Fibroblast of lung (primary cell): ENCODE measurements at regions not wholly inside any gene's neighbourhood (a gene's known extent, or its start where the extent isn't known, plus 50 kb on each side); places are given as distances from the start of the nearest gene placed in this dataset.

Experiments
- DNase-seq, 2 donors: peaks; one replicate each; pipeline versions ENCODE4 v3.0.0 to v3.0.0-alpha.2; 2010; ENCODE audit warnings: low read depth in 2 of 2
- H2AFZ ChIP-seq: 2 replicates; pipeline ENCODE4 v1.5.1; 2012; ENCODE audit warnings: low read length, control low read depth, inconsistent platforms
- H3K27ac ChIP-seq: 2 replicates; pipeline ENCODE4 v1.5.1; 2011; ENCODE audit warnings: low read length, control low read depth; ENCODE audit not compliant: insufficient read depth
- H3K27me3 ChIP-seq: 2 replicates; pipeline ENCODE4 v1.5.1; 2011; ENCODE audit warnings: mild to moderate bottlenecking, low read length; ENCODE audit not compliant: control insufficient read depth, insufficient read depth
- H3K36me3 ChIP-seq: 2 replicates; pipeline ENCODE4 v1.5.1; 2011; ENCODE audit warnings: low read length; ENCODE audit not compliant: control insufficient read depth, insufficient read depth
- H3K4me1 ChIP-seq: 2 replicates; pipeline ENCODE4 v1.5.1; 2011; ENCODE audit warnings: low read length; ENCODE audit not compliant: control insufficient read depth, insufficient read depth; ENCODE audit errors: extremely low read depth
- H3K4me2 ChIP-seq: 2 replicates; pipeline ENCODE4 v1.5.1; 2011; ENCODE audit warnings: low read length, control low read depth; ENCODE audit not compliant: insufficient read depth; ENCODE audit errors: extremely low read depth
- H3K4me3 ChIP-seq, 4 experiments: fragments of 200-600 bp in 1 of 4; sonication (generic) in 1 of 4; replicated peaks in 1 of 4; 2 replicates each; pipeline ENCODE4 v1.5.1; 2011 to 2016; ENCODE audit warnings: low read length in 4 of 4, low read depth in 3 of 4, mild to moderate bottlenecking in 3 of 4, control low read depth in 2 of 4, inconsistent platforms in 1 of 4, mixed read lengths in 1 of 4; ENCODE audit not compliant: insufficient read depth in 1 of 4; ENCODE audit errors: control extremely low read depth in 1 of 4
- H3K79me2 ChIP-seq: 2 replicates; pipeline ENCODE4 v1.5.1; 2012; ENCODE audit warnings: mild to moderate bottlenecking, low read length, inconsistent platforms; ENCODE audit not compliant: control insufficient read depth, insufficient read depth
- H3K9ac ChIP-seq: 2 replicates; pipeline ENCODE4 v1.5.1; 2011; ENCODE audit warnings: mild to moderate bottlenecking, low read length, control low read depth; ENCODE audit not compliant: insufficient read depth
- H3K9me3 ChIP-seq: 2 replicates; pipeline ENCODE4 v1.5.1; 2012; ENCODE audit warnings: low read depth, low read length; ENCODE audit not compliant: control insufficient read depth, insufficient read depth
- H4K20me1 ChIP-seq: 2 replicates; pipeline ENCODE4 v1.5.1; 2011; ENCODE audit warnings: low read length; ENCODE audit not compliant: control insufficient read depth, insufficient read depth; ENCODE audit errors: extremely low read depth
- CTCF ChIP-seq, 2 donors: IDR thresholded peaks in 1 of 2; conservative IDR thresholded peaks in 1 of 2; 1 replicate in 1 of 2; 2 replicates in 1 of 2; pipeline ENCODE4 v1.5.1; 2011 to 2012; ENCODE audit warnings: low read length in 2 of 2, control low read depth in 1 of 2, inconsistent platforms in 1 of 2, low read depth in 1 of 2, mild to moderate bottlenecking in 1 of 2
- EZH2 ChIP-seq: IDR thresholded peaks from 2 replicates; pipeline ENCODE4 v1.5.1; 2012; ENCODE audit warnings: low read length, control low read depth, mild to moderate bottlenecking; ENCODE audit errors: missing control alignments

GRCh38 chr19:23855676-23856075, 59.0 kb upstream of the ZNF726 start:
- Histone ChIP-seq H4K20me1 (no peaks in the 10 kb centered on the region), H3K27me3 (no peaks in the 10 kb centered on the region), H3K4me3 (no peak overlapping the region), H3K36me3 (no peaks in the 10 kb centered on the region), H2AFZ (no peak overlapping the region), H3K4me1 (no peaks in the 10 kb centered on the region), H3K79me2 (no peaks in the 10 kb centered on the region), H3K9ac (no peak overlapping the region), H3K9me3 (no peaks in the 10 kb centered on the region), H3K27ac (no peak overlapping the region), H3K4me2 (no peak overlapping the region)
- no peak for DNase-seq
- TF ChIP-seq CTCF (conservative IDR thresholded peaks at IDR 0.05 in 1 of 2, IDR thresholded peaks at IDR 0.05 in 1 of 2; ENCODE audit: low read depth in 1 of 2, low read length in 2 of 2): no peak
- no peak for TF ChIP-seq EZH2

GRCh38 chr19:23851966-23852365, 62.7 kb upstream of the ZNF726 start:
- Histone ChIP-seq H3K36me3 (no peaks in the 10 kb centered on the region), H2AFZ (no peak overlapping the region), H3K27ac (no peak overlapping the region), H3K79me2 (no peaks in the 10 kb centered on the region), H3K27me3 (no peaks in the 10 kb centered on the region), H3K4me1 (no peaks in the 10 kb centered on the region), H3K4me2 (no peak overlapping the region), H4K20me1 (no peaks in the 10 kb centered on the region), H3K9me3 (no peaks in the 10 kb centered on the region), H3K9ac (no peak overlapping the region), H3K4me3 (no peak overlapping the region)
- DNase-seq: no peak
- TF ChIP-seq EZH2 (no peak), CTCF (conservative IDR thresholded peaks at IDR 0.05 in 1 of 2, IDR thresholded peaks at IDR 0.05 in 1 of 2; ENCODE audit: low read depth in 1 of 2, low read length in 2 of 2) (no peak)

GRCh38 chr19:23832717-23833327, 74.1 kb upstream of the ZNF681 start:
- H3K4me1 ChIP-seq: no peaks in the 10 kb centered on the region
- no peak overlapping the region for H3K9ac ChIP-seq
- no peaks in the 10 kb centered on the region for H3K79me2 ChIP-seq
- no peak overlapping the region for H3K27ac ChIP-seq
- no peak overlapping the region for H2AFZ ChIP-seq
- no peaks in the 10 kb centered on the region for H3K36me3 ChIP-seq
- no peak for TF ChIP-seq EZH2
- TF ChIP-seq CTCF (conservative IDR thresholded peaks at IDR 0.05 in 1 of 2, IDR thresholded peaks at IDR 0.05 in 1 of 2; ENCODE audit: low read depth in 1 of 2, low read length in 2 of 2): no peak
- H3K27me3 ChIP-seq: no peaks in the 10 kb centered on the region
- no peaks in the 10 kb centered on the region for H4K20me1 ChIP-seq
- no peak for DNase-seq
- no peaks in the 10 kb centered on the region for H3K9me3 ChIP-seq
- no peak overlapping the region for H3K4me3 ChIP-seq
- H3K4me2 ChIP-seq: no peak overlapping the region
